ENCODE measurements at regions not wholly inside any gene's neighbourhood (a gene's known extent, or its start where the extent isn't known, plus 50 kb on each side); places are given as distances from the start of the nearest gene placed in this dataset.

- no peak overlapping the region for H3K4me3 ChIP-seq (ENCODE audit: low read length in 3 of 3)
- no peak overlapping the region for H3K27ac ChIP-seq (ENCODE audit: low read depth in 2 of 2, low read length in 2 of 2)
- intact Hi-C loops (cut with DNase I), result no loop called here
- H3K4me1 ChIP-seq (ENCODE audit: control insufficient read depth in 2 of 3, insufficient read depth in 2 of 3, low read depth in 1 of 3, low read length in 3 of 3), result peaks cover 0 to 2% (median 0%) of the 10 kb centered on the region in 3 donors
- no peak for TF ChIP-seq CTCF (IDR thresholded peaks at IDR 0.05; ENCODE audit: borderline replicate concordance, extremely low read depth, insufficient read depth)
- DNase-seq (no peak), FAIRE-seq (no peak)
- no peaks in the 10 kb centered on the region for H3K36me3 ChIP-seq (ENCODE audit: control insufficient read depth in 2 of 3, insufficient read depth in 3 of 3, low read length in 3 of 3)
- no peaks in the 10 kb centered on the region for H3K9me3 ChIP-seq (ENCODE audit: control insufficient read depth in 2 of 3, insufficient read depth in 1 of 3, low read length in 3 of 3)
- H3K27me3 ChIP-seq (ENCODE audit: control insufficient read depth, insufficient read depth, low read length), result no peaks in the 10 kb centered on the region
- no peak overlapping the region for H3K9ac ChIP-seq (ENCODE audit: low read length in 3 of 3)
These were observed 109.1 kb upstream of the COL8A1 start for GRCh38 chr3:99529265-99529664.

- FAIRE-seq (no peak), DNase-seq (no peak)
- intact Hi-C loops (cut with DNase I), result no loop called here
- no peaks in the 10 kb centered on the region for H3K4me1 ChIP-seq (ENCODE audit: control insufficient read depth in 2 of 3, insufficient read depth in 2 of 3, low read depth in 1 of 3, low read length in 3 of 3)
- H3K9me3 ChIP-seq (ENCODE audit: control insufficient read depth in 2 of 3, insufficient read depth in 1 of 3, low read length in 3 of 3), result no peaks in the 10 kb centered on the region
- H3K36me3 ChIP-seq (ENCODE audit: control insufficient read depth in 2 of 3, insufficient read depth in 3 of 3, low read length in 3 of 3), result no peaks in the 10 kb centered on the region
- no peak overlapping the region for H3K27ac ChIP-seq (ENCODE audit: low read depth in 2 of 2, low read length in 2 of 2)
- no peak overlapping the region for H3K9ac ChIP-seq (ENCODE audit: low read length in 3 of 3)
- TF ChIP-seq CTCF (IDR thresholded peaks at IDR 0.05; ENCODE audit: borderline replicate concordance, extremely low read depth, insufficient read depth), result no peak
- no peak overlapping the region for H3K4me3 ChIP-seq (ENCODE audit: low read length in 3 of 3)
- no peaks in the 10 kb centered on the region for H3K27me3 ChIP-seq (ENCODE audit: control insufficient read depth, insufficient read depth, low read length)
These were observed 111.5 kb upstream of the COL8A1 start for GRCh38 chr3:99526921-99527320.

- H3K36me3 ChIP-seq (ENCODE audit: control insufficient read depth in 2 of 3, insufficient read depth in 3 of 3, low read length in 3 of 3), result no peaks in the 10 kb centered on the region
- FAIRE-seq (no peak), DNase-seq (no peak)
- H3K27ac ChIP-seq (ENCODE audit: low read depth in 2 of 2, low read length in 2 of 2), result no peak overlapping the region
- no peaks in the 10 kb centered on the region for H3K4me1 ChIP-seq (ENCODE audit: control insufficient read depth in 2 of 3, insufficient read depth in 2 of 3, low read depth in 1 of 3, low read length in 3 of 3)
- TF ChIP-seq CTCF (IDR thresholded peaks at IDR 0.05; ENCODE audit: borderline replicate concordance, extremely low read depth, insufficient read depth), result no peak
- no peak overlapping the region for H3K4me3 ChIP-seq (ENCODE audit: low read length in 3 of 3)
- H3K9me3 ChIP-seq (ENCODE audit: control insufficient read depth in 2 of 3, insufficient read depth in 1 of 3, low read length in 3 of 3), result no peaks in the 10 kb centered on the region
- intact Hi-C loops (cut with DNase I), result no loop called here
- no peaks in the 10 kb centered on the region for H3K27me3 ChIP-seq (ENCODE audit: control insufficient read depth, insufficient read depth, low read length)
- no peak overlapping the region for H3K9ac ChIP-seq (ENCODE audit: low read length in 3 of 3)
These were observed 113.8 kb upstream of the COL8A1 start for GRCh38 chr3:99524559-99524958.

GRCh38 chr3:99523431-99524127 lies 114.8 kb upstream of the COL8A1 start:
- DNase-seq (no peak), FAIRE-seq (no peak)
- intact Hi-C loops (cut with DNase I), result no loop called here
- Histone ChIP-seq H3K27ac (ENCODE audit: low read depth in 2 of 2, low read length in 2 of 2) (no peak overlapping the region), H3K36me3 (ENCODE audit: control insufficient read depth in 2 of 3, insufficient read depth in 3 of 3, low read length in 3 of 3) (no peaks in the 10 kb centered on the region), H3K9me3 (ENCODE audit: control insufficient read depth in 2 of 3, insufficient read depth in 1 of 3, low read length in 3 of 3) (no peaks in the 10 kb centered on the region), H3K27me3 (ENCODE audit: control insufficient read depth, insufficient read depth, low read length) (no peaks in the 10 kb centered on the region), H3K4me1 (ENCODE audit: control insufficient read depth in 2 of 3, insufficient read depth in 2 of 3, low read depth in 1 of 3, low read length in 3 of 3) (no peaks in the 10 kb centered on the region), H3K4me3 (ENCODE audit: low read length in 3 of 3) (no peak overlapping the region), H3K9ac (ENCODE audit: low read length in 3 of 3) (no peak overlapping the region)
- TF ChIP-seq CTCF (IDR thresholded peaks at IDR 0.05; ENCODE audit: borderline replicate concordance, extremely low read depth, insufficient read depth), result no peak

Data from kidney (tissue), 13 donors.